GM12872 (cell line): ENCODE measurements at regions not wholly inside any gene's neighbourhood (a gene's known extent, or its start where the extent isn't known, plus 50 kb on each side); places are given as distances from the start of the nearest gene placed in this dataset.

Source experiments
- CTCF ChIP-seq: IDR thresholded peaks from 3 replicates; pipeline ENCODE4 v1.5.1; 2011; ENCODE audit warnings: low read depth, mild to moderate bottlenecking, low read length, moderate library complexity; ENCODE audit not compliant: insufficient read depth

- no peak for TF ChIP-seq CTCF
Observed at GRCh38 chr14:88985654-88986053, 161.2 kb downstream of the TTC8 start.

- no peak for TF ChIP-seq CTCF
Observed at GRCh38 chr14:88986146-88986841, 161.8 kb downstream of the TTC8 start.

GRCh38 chr14:88987516-88987915 is 163.1 kb downstream of the TTC8 start:
- TF ChIP-seq CTCF, result no peak

- TF ChIP-seq CTCF, result no peak
Observed at GRCh38 chr14:88989911-88990310, 165.5 kb downstream of the TTC8 start.

- no peak for TF ChIP-seq CTCF
Observed at GRCh38 chr14:88990856-88991255, 166.4 kb downstream of the TTC8 start.

- TF ChIP-seq CTCF, result no peak
Observed at GRCh38 chr14:88992011-88992410, 167.6 kb downstream of the TTC8 start.

GRCh38 chr14:88993946-88994345 is 169.5 kb downstream of the TTC8 start:
- no peak for TF ChIP-seq CTCF
